HCT116 (cell line): ENCODE measurements at regions not wholly inside any gene's neighbourhood (a gene's known extent, or its start where the extent isn't known, plus 50 kb on each side); places are given as distances from the start of the nearest gene placed in this dataset.

Experiments used
- ATAC-seq: fragments of 200-7000 bp; cut with Tn5 transposase; 2 replicates; pipeline ENCODE4 v1.9.1; 2020; ENCODE audit warnings: mild to moderate bottlenecking, moderate library complexity
- BruUV-seq: library from RNA; stranded (reverse); fragments of 400-500 nt; replicated peaks from 2 replicates; lab custom pipeline; 2021; lab: Mats Ljungman, UMichigan
- CTCF ChIA-PET: fragments of 300-600 bp; sonication (Branson Sonifier 250); formaldehyde crosslinking; loops from one replicate; lab custom pipeline; 2021; ENCODE audit warnings: antibody characterized with exemption; lab: Charles Lee
- POLR2A ChIA-PET: fragments of 300-600, 350-600 bp; sonication (Branson Sonifier 250); formaldehyde crosslinking; loops from one replicate; lab custom pipeline; 2021; ENCODE audit warnings: antibody characterized with exemption; lab: Charles Lee
- RAD21 ChIA-PET, 2 experiments: fragments of 300-600 bp; sonication (Branson Sonifier 250); formaldehyde crosslinking; loops; one replicate each; lab custom pipeline; 2023; ENCODE audit warnings: low total read pairs in 2 of 2; ENCODE audit not compliant: uncharacterized antibody in 2 of 2, unreplicated experiment in 2 of 2, low non-redundant PET in 1 of 2; lab: Charles Lee
- DNase-seq: peaks from one replicate; pipeline ENCODE4 v3.0.0-alpha.2; 2010; ENCODE audit warnings: low read depth, low spot score
- H2AFZ ChIP-seq: fragments of 200-600 bp; shearing (Covaris generic), sonication (generic); 2 replicates; pipeline ENCODE4 v1.6.1; 2017; ENCODE audit warnings: low read depth, mixed run types, mixed read lengths, antibody characterized with exemption, low read length; ENCODE audit not compliant: poor library complexity, severe bottlenecking
- H3K27ac ChIP-seq: 2 replicates; pipeline ENCODE4 v1.5.1; 2012; ENCODE audit warnings: low read depth, low read length
- H3K27me3 ChIP-seq: fragments of 200-600 bp; sonication (generic); 2 replicates; pipeline ENCODE4 v1.6.1; 2016; ENCODE audit warnings: mixed run types, low read length, mixed read lengths; ENCODE audit not compliant: insufficient read depth
- H3K36me3 ChIP-seq, 2 experiments: fragments of 200-500 bp in 1 of 2; fragments of 200-600 bp in 1 of 2; sonication (Bioruptor generic) in 1 of 2; sonication (generic) in 1 of 2; 2 replicates each; pipeline versions ENCODE4 v1.5.1 to v1.6.1; 2014 to 2016; ENCODE audit warnings: low read length in 2 of 2, inconsistent platforms in 1 of 2, mixed read lengths in 1 of 2, mixed run types in 1 of 2; ENCODE audit not compliant: insufficient read depth in 2 of 2, control insufficient read depth in 1 of 2
- H3K4me1 ChIP-seq, 2 experiments: fragments of 200-600 bp in 1 of 2; sonication (generic) in 1 of 2; 2 replicates each; pipeline versions ENCODE4 v1.5.1 to v1.6.1; 2012 to 2017; ENCODE audit warnings: low read length in 2 of 2, inconsistent platforms in 1 of 2, mild to moderate bottlenecking in 1 of 2, mixed read lengths in 1 of 2, mixed run types in 1 of 2, moderate library complexity in 1 of 2; ENCODE audit not compliant: insufficient read depth in 2 of 2, control insufficient read depth in 1 of 2
- H3K4me2 ChIP-seq: fragments of 200-600 bp; sonication (generic); 2 replicates; pipeline ENCODE4 v1.6.1; 2017; ENCODE audit warnings: mixed run types, low read length, mixed read lengths
- H3K4me3 ChIP-seq, 2 experiments: fragments of 200-600 bp in 1 of 2; sonication (generic) in 1 of 2; replicated peaks in 1 of 2; 2 replicates each; pipeline ENCODE4 v1.5.1; 2011 to 2016; ENCODE audit warnings: low read length in 2 of 2, control low read depth in 1 of 2, low read depth in 1 of 2, mild to moderate bottlenecking in 1 of 2, mixed read lengths in 1 of 2, mixed run types in 1 of 2
- H3K79me2 ChIP-seq: fragments of 200-600 bp; sonication (generic); 2 replicates; pipeline ENCODE4 v1.6.1; 2017; ENCODE audit warnings: mild to moderate bottlenecking, mixed run types, low read length, moderate library complexity, mixed read lengths; ENCODE audit not compliant: insufficient read depth
- H3K9ac ChIP-seq: fragments of 200-600 bp; sonication (generic); 2 replicates; pipeline ENCODE4 v1.6.1; 2016; ENCODE audit warnings: low read length, mixed read lengths
- H3K9me2 ChIP-seq: fragments of 200-600 bp; sonication (generic), shearing (Covaris generic); 2 replicates; pipeline ENCODE4 v1.6.1; 2017; ENCODE audit warnings: mixed run types, mild to moderate bottlenecking, moderate library complexity; ENCODE audit not compliant: insufficient read depth
- H3K9me3 ChIP-seq, 2 experiments: fragments of 200-500 bp in 1 of 2; fragments of 200-600 bp in 1 of 2; sonication (Bioruptor generic) in 1 of 2; sonication (generic) in 1 of 2; 2 replicates each; pipeline ENCODE4 v1.6.1; 2014 to 2017; ENCODE audit warnings: low read length in 2 of 2, mixed read lengths in 2 of 2, inconsistent platforms in 1 of 2, low read depth in 1 of 2, mild to moderate bottlenecking in 1 of 2, mixed run types in 1 of 2, moderate library complexity in 1 of 2; ENCODE audit not compliant: control insufficient read depth in 1 of 2, insufficient read depth in 1 of 2
- H4K20me1 ChIP-seq: fragments of 200-600 bp; sonication (generic), shearing (Covaris generic); 2 replicates; pipeline ENCODE4 v1.6.1; 2017; ENCODE audit warnings: mixed run types, mild to moderate bottlenecking, moderate library complexity; ENCODE audit not compliant: insufficient read depth
- EZH2phosphoT487 ChIP-seq: fragments of 200-600 bp; IDR thresholded peaks from 2 replicates; pipeline ENCODE4 v1.6.1; 2018; ENCODE audit warnings: antibody characterized with exemption, borderline replicate concordance
- JUND ChIP-seq: IDR thresholded peaks from 2 replicates; pipeline ENCODE4 v1.6.1; 2012
- POLR2A ChIP-seq: IDR thresholded peaks from 2 replicates; pipeline ENCODE4 v1.7.0; 2011; ENCODE audit warnings: borderline replicate concordance; ENCODE audit not compliant: insufficient read depth, insufficient read length; ENCODE audit errors: extremely low read depth
- SIN3A ChIP-seq: IDR thresholded peaks from 2 replicates; pipeline ENCODE4 v1.6.1; 2012; ENCODE audit warnings: low read depth
- SP1 ChIP-seq: IDR thresholded peaks from 2 replicates; pipeline ENCODE4 v1.6.1; 2012; ENCODE audit warnings: low read depth
- YY1 ChIP-seq: IDR thresholded peaks from 2 replicates; pipeline ENCODE4 v1.6.1; 2011; ENCODE audit warnings: low read length, low read depth, moderate library complexity, mild to moderate bottlenecking; ENCODE audit not compliant: insufficient replicate concordance; ENCODE audit errors: extremely low read depth
- ZNF274 ChIP-seq: fragments of 200-500 bp; sonication (Bioruptor generic); IDR thresholded peaks from 2 replicates; pipeline ENCODE4 v1.6.1; 2014; ENCODE audit warnings: mild to moderate bottlenecking, low read depth, low read length, inconsistent platforms
- intact Hi-C: fragments of 100-400 bp; cut with micrococcal nuclease; formaldehyde crosslinking; loops from 2 replicates; pipeline ENCODE4 v1.10.0; 2022

- no TSS peak for BruUV-seq
- RAD21 ChIA-PET, result no interaction called here
- H3K9ac ChIP-seq, result no peak overlapping the region
- H3K27me3 ChIP-seq, result no peaks in the 10 kb centered on the region
- no peak overlapping the region for H3K4me3 ChIP-seq
- TF ChIP-seq YY1 (no peak), POLR2A (no peak), SIN3A (no peak), SP1 (no peak)
- no peaks in the 10 kb centered on the region for H3K9me2 ChIP-seq
- H3K4me2 ChIP-seq, result no peak overlapping the region
- no peak for ATAC-seq
- H4K20me1 ChIP-seq, result no peaks in the 10 kb centered on the region
- DNase-seq, result no peak
- POLR2A ChIA-PET, result no interaction called here
- no peaks in the 10 kb centered on the region for H3K4me1 ChIP-seq
- H3K79me2 ChIP-seq, result no peaks in the 10 kb centered on the region
- H3K9me3 ChIP-seq, result no peaks in the 10 kb centered on the region
- CTCF ChIA-PET, result no interaction called here
- H3K36me3 ChIP-seq, result no peaks in the 10 kb centered on the region
- no peak overlapping the region for H3K27ac ChIP-seq
- no peak overlapping the region for H2AFZ ChIP-seq
- intact Hi-C loops, result no loop called here
Observed at GRCh38 chr13:33644581-33645543, 173.1 kb upstream of the RFC3 start.

GRCh38 chr13:33645591-33646554 lies 172.1 kb upstream of the RFC3 start:
- H2AFZ ChIP-seq, result no peak overlapping the region
- POLR2A ChIA-PET, result no interaction called here
- ATAC-seq (no peak), DNase-seq (no peak)
- H3K9me2 ChIP-seq, result no peaks in the 10 kb centered on the region
- RAD21 ChIA-PET, result no interaction called here
- H3K9me3 ChIP-seq, result no peaks in the 10 kb centered on the region
- intact Hi-C loops, result no loop called here
- no peak overlapping the region for H3K27ac ChIP-seq
- H4K20me1 ChIP-seq, result no peaks in the 10 kb centered on the region
- no peaks in the 10 kb centered on the region for H3K4me1 ChIP-seq
- H3K36me3 ChIP-seq, result no peaks in the 10 kb centered on the region
- H3K27me3 ChIP-seq, result no peaks in the 10 kb centered on the region
- H3K9ac ChIP-seq, result no peak overlapping the region
- TF ChIP-seq SIN3A (no peak), SP1 (no peak), JUND (no peak), ZNF274 (no peak), EZH2phosphoT487 (no peak)
- no peak overlapping the region for H3K4me2 ChIP-seq
- no peak overlapping the region for H3K4me3 ChIP-seq
- no TSS peak for BruUV-seq
- CTCF ChIA-PET, result no interaction called here
- no peaks in the 10 kb centered on the region for H3K79me2 ChIP-seq
